SKM-1 treated with dmso at 0.1 percent for 144 hours (cell line): ENCODE measurements at regions not wholly inside any gene's neighbourhood (a gene's known extent, or its start where the extent isn't known, plus 50 kb on each side); places are given as distances from the start of the nearest gene placed in this dataset.
A peak's percentile ranks its signal among the peaks of the same experiment; 100 is the strongest.

ENCODE experiments used
- DNase-seq: peaks from one replicate; lab custom pipeline; 2025; ENCODE audit not compliant: unreplicated experiment; lab: John Stamatoyannopoulos, UW

GRCh38 chr6:26149240-26149639, 62.0 kb downstream of the HFE start:
- DNase-seq: no peak

GRCh38 chr6:26152226-26153101, 65.2 kb downstream of the HFE start:
- no peak for DNase-seq

- peak; percentile 9 for DNase-seq
Observed at GRCh38 chr6:26155061-26155930, 68.1 kb downstream of the HFE start.

GRCh38 chr6:26156105-26156849, 69.0 kb downstream of the HFE start:
- DNase-seq: peak; percentile 78

- no peak for DNase-seq
Observed at GRCh38 chr6:26156850-26157250, 69.6 kb downstream of the HFE start.

GRCh38 chr6:26157251-26158075, 70.2 kb downstream of the HFE start:
- DNase-seq: peak; percentile 97

- no peak for DNase-seq
Observed at GRCh38 chr6:26158076-26158580, 70.9 kb downstream of the HFE start.

- peak; percentile 70 for DNase-seq
Observed at GRCh38 chr6:26158581-26159356, 71.5 kb downstream of the HFE start.

- DNase-seq: no peak
Observed at GRCh38 chr6:26159357-26160273, 72.4 kb downstream of the HFE start.

GRCh38 chr6:26161322-26161721, 74.1 kb downstream of the HFE start:
- no peak for DNase-seq

GRCh38 chr6:26162399-26162798, 75.2 kb downstream of the HFE start:
- no peak for DNase-seq

- DNase-seq: no peak
Observed at GRCh38 chr6:26163427-26164119, 76.3 kb downstream of the HFE start.

GRCh38 chr6:26164120-26164505, 76.9 kb downstream of the HFE start:
- DNase-seq: no peak

GRCh38 chr6:26165261-26165790, 78.1 kb downstream of the HFE start:
- DNase-seq: no peak

GRCh38 chr6:26170181-26170580, 83.0 kb downstream of the HFE start:
- no peak for DNase-seq

GRCh38 chr6:26170951-26171841, 84.0 kb downstream of the HFE start:
- no peak for DNase-seq

GRCh38 chr6:26172608-26172968, 85.4 kb downstream of the HFE start:
- DNase-seq: peak; percentile 64
